GM12865 (cell line): ENCODE measurements at regions not wholly inside any gene's neighbourhood (a gene's known extent, or its start where the extent isn't known, plus 50 kb on each side); places are given as distances from the start of the nearest gene placed in this dataset.

ENCODE experiments used
- DNase-seq: peaks from one replicate; pipeline ENCODE4 v3.0.0; 2010; ENCODE audit warnings: low read depth
- H3K4me3 ChIP-seq: 2 replicates; pipeline ENCODE4 v1.5.1; 2011; ENCODE audit warnings: mild to moderate bottlenecking, low read depth, low read length, control low read depth
- CTCF ChIP-seq: IDR thresholded peaks from 2 replicates; pipeline ENCODE4 v1.5.1; 2011; ENCODE audit warnings: low read length, control low read depth, low read depth, inconsistent platforms; ENCODE audit not compliant: insufficient read depth; ENCODE audit errors: missing control alignments

DNA sequence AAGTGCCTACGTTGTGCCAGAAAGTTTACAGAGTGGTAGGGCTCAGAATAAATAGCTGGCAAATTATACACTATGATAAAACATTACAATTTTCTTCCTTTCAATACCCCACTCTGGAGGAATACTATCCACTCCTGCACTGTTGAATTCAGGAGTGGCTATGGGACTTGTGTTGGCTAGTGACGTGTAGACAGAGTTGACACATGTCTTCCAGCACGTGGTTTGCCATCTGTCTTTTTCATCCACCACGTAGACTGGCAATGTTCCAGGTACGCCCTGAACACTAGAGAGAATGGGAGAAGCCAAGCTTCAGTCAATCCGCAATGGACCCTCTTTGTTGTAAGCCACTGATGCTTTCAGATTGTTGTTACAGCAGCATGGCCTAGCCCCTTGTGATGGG is 168.8 kb upstream of the RBPJ start:
- no peak for TF ChIP-seq CTCF
- no peak for DNase-seq
- H3K4me3 ChIP-seq = no peak overlapping the region

DNA sequence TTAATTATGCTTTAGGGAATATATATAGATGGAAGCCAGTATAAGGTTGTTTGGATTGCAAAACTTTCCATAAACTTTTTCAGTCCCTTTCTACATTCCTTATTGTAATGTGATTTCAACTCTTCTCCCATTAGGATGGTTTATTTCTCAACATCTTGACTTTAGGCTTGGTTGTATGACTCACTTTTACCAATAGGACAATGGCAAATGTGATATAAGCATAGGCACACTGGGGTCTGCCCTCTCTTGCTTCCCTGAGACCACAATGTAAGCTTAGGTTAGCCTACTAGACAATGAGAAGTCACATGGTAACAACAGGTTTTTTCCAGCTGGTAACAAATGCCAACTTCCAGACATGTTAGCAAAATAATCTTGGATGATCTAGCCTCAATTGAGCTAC is 163.3 kb upstream of the RBPJ start:
- no peak for DNase-seq
- no peak for TF ChIP-seq CTCF
- no peak overlapping the region for H3K4me3 ChIP-seq

GRCh38 chr4:26160591-26160990 is 160.2 kb upstream of the RBPJ start:
- DNase-seq = no peak
- H3K4me3 ChIP-seq = no peak overlapping the region
- no peak for TF ChIP-seq CTCF

DNA sequence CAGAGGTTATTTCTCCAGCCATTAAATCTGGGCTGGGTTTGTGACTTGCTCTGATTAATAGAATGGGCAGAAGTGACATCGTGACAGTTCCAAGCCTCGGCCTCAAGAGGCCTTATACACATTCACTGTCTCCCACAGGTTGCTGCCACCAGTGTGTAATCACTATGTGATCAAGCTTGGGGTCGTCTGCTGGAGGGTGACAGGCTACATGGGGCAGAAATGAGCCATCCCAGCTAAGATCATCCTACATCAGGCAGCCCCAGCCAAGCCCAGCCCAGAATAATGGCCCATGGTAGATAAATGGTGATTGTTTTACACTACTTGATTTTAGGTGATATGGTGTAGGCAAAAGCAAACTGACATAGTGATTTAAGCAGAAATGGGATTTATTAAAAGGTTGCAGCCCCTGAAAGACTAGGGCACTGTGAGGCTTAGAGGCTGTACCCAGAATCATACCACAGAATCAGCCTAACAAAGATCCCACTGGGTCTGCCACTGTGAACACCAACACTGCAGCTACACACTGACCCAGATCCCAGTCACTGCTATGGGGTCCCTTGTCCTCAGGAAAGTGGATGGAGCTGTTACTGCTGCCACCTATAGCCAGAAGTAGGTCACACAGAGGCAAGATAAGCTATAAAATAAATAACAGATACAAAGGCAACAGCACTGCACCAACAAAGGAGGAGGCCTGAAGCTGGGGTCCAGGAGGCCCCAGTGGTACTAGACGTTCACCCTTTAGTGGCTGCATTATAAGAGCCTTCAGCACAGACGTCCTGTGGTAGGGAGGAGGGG is 159.6 kb upstream of the RBPJ start:
- DNase-seq = peak; percentile 40
- no peak overlapping the region for H3K4me3 ChIP-seq
- no peak for TF ChIP-seq CTCF

GRCh38 chr4:26162101-26162500 is 158.7 kb upstream of the RBPJ start:
- H3K4me3 ChIP-seq = no peak overlapping the region
- peak; percentile 47 for DNase-seq
- TF ChIP-seq CTCF = no peak

- no peak overlapping the region for H3K4me3 ChIP-seq
- TF ChIP-seq CTCF = no peak
- no peak for DNase-seq
Measured at GRCh38 chr4:26163425-26164362, 157.1 kb upstream of the RBPJ start.
